GM23248 (cell line): ENCODE measurements at regions not wholly inside any gene's neighbourhood (a gene's known extent, or its start where the extent isn't known, plus 50 kb on each side); places are given as distances from the start of the nearest gene placed in this dataset.

ENCODE experiments used
- EZH2 ChIP-seq: fragments of 200-600 bp; sonication (generic); IDR thresholded peaks from 2 replicates; pipeline ENCODE4 v1.6.1; 2018; ENCODE audit warnings: antibody characterized with exemption, mild to moderate bottlenecking; ENCODE audit not compliant: insufficient read depth, poor library complexity, severe bottlenecking
- EZH2phosphoT487 ChIP-seq: fragments of 200-600 bp; sonication (generic); IDR thresholded peaks from 2 replicates; pipeline ENCODE4 v1.6.1; 2018; ENCODE audit warnings: antibody characterized with exemption, moderate library complexity, mild to moderate bottlenecking, low read depth; ENCODE audit not compliant: insufficient read depth

DNA sequence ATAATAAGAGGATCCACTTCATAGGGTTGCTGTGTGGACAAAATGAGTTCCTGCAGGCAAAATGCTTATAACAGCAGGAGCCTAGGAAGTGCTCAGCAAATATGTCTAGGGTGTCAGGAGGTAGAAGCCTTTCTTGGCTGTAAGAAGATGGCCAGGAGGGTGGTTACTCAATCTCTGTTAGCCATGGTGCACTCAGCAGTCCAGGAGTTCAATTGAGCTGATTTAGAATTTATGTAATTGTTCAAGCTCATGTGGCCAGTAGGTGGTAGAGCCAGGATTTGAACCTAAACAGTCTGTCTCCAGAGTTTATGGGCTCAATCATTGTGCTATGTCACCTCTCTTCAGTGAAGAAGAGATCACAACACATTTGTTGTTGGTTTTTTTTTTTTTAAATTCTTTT is 381.2 kb downstream of the KIF4B start:
- TF ChIP-seq EZH2phosphoT487 = no peak
- no peak for TF ChIP-seq EZH2
